ENCODE measurements at regions not wholly inside any gene's neighbourhood (a gene's known extent, or its start where the extent isn't known, plus 50 kb on each side); places are given as distances from the start of the nearest gene placed in this dataset.

- TF ChIP-seq ZBTB40 (IDR thresholded peaks at IDR 0.05; ENCODE audit: borderline replicate concordance) (no peak), SP1 (IDR thresholded peaks at IDR 0.05; ENCODE audit: low read depth, low read length) (no peak), POLR2AphosphoS5 (IDR thresholded peaks at IDR 0.05; ENCODE audit: low read length) (no peak), CTCF (IDR thresholded peaks at IDR 0.05 in 2 of 3, conservative IDR thresholded peaks at IDR 0.05 in 1 of 3; ENCODE audit: control insufficient read depth in 2 of 3, extremely low read depth in 1 of 3, insufficient read depth in 1 of 3, low read depth in 3 of 3, low read length in 3 of 3) (no peak), CBX3 (IDR thresholded peaks at IDR 0.05; ENCODE audit: borderline replicate concordance, low read depth) (no peak), CBX5 (IDR thresholded peaks at IDR 0.05; ENCODE audit: low read depth) (no peak), ESRRA (IDR thresholded peaks at IDR 0.05; ENCODE audit: low read length) (no peak), MAX (IDR thresholded peaks at IDR 0.05; ENCODE audit: low read depth, low read length) (no peak), POLR2A (IDR thresholded peaks at IDR 0.05; ENCODE audit: low read depth, low read length) (no peak), ZBTB33 (IDR thresholded peaks at IDR 0.05) (no peak), RAD21 (IDR thresholded peaks at IDR 0.05; ENCODE audit: insufficient read depth, low read depth, low read length) (no peak), EZH2 (IDR thresholded peaks at IDR 0.05; ENCODE audit: borderline replicate concordance, control insufficient read depth, low read depth, low read length) (no peak), POLR2AphosphoS2 (IDR thresholded peaks at IDR 0.05; ENCODE audit: low read depth, low read length) (no peak), ZNF207 (IDR thresholded peaks at IDR 0.05; ENCODE audit: borderline replicate concordance) (no peak)
These were observed 141.0 kb upstream of the PLSCR5 start for GRCh38 chr3:146746190-146746589.
